Gastroesophageal sphincter (tissue), 3 donors: ENCODE measurements at regions not wholly inside any gene's neighbourhood (a gene's known extent, or its start where the extent isn't known, plus 50 kb on each side); places are given as distances from the start of the nearest gene placed in this dataset.

Experiments
- EP300 ChIP-seq: sonication (generic); formaldehyde crosslinking; IDR thresholded peaks from one replicate; pipeline ENCODE4 v1.6.1; 2017; ENCODE audit warnings: antibody characterized with exemption, mild to moderate bottlenecking
- POLR2A ChIP-seq, 2 donors: fragments of 450-650 bp; IDR thresholded peaks; one replicate each; pipeline ENCODE4 v1.6.1; 2017; ENCODE audit warnings: antibody characterized with exemption in 2 of 2, mild to moderate bottlenecking in 2 of 2, moderate library complexity in 1 of 2
- TF ChIP-seq, protein P1 (sequence below), 4 experiments: fragments of 200-600 bp in 2 of 4; fragments of 450-650 bp in 2 of 4; sonication (generic) in 1 of 4; IDR thresholded peaks; one replicate each; pipeline ENCODE4 v1.5.1; 2017 to 2019; ENCODE audit warnings: antibody characterized with exemption in 4 of 4, mild to moderate bottlenecking in 2 of 4, moderate library complexity in 2 of 4

DNA sequence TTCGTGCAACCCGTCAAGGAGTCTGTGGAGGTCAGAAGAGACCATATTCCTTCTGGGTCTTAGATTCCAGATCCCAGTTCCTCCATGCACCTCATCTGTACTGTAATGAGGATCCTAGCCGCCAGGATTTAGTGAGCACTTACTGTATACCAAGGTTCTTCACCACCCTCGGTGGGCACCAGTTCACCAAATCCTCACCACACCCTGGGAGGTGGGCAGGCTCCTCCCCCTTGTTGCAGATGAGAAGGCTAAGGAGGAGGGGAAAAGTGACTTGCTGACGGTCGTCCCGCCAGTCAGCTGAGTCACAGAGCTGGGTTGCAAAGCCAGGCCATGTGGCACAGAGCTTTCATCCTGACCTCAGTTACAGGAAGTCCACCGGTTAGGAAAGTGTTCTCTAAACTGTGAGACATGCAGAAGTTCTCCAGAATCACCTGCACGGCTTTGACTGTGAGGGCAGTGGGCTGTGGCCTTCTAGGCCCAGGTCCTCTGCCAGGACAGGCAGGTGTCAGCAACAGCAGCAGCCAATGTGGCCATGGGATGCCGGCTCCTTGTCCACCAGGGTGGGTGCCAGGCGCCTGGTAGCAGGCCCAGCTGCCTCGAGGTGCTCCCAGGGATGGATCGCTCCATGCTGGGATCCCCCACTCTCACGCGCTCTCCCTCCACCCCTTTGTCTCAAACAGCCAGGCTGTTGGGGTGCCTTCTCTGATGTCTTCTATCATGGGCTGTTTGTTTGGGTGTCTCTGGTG lies 240.3 kb upstream of the GSE1 start:
- TF ChIP-seq, protein P1, sequence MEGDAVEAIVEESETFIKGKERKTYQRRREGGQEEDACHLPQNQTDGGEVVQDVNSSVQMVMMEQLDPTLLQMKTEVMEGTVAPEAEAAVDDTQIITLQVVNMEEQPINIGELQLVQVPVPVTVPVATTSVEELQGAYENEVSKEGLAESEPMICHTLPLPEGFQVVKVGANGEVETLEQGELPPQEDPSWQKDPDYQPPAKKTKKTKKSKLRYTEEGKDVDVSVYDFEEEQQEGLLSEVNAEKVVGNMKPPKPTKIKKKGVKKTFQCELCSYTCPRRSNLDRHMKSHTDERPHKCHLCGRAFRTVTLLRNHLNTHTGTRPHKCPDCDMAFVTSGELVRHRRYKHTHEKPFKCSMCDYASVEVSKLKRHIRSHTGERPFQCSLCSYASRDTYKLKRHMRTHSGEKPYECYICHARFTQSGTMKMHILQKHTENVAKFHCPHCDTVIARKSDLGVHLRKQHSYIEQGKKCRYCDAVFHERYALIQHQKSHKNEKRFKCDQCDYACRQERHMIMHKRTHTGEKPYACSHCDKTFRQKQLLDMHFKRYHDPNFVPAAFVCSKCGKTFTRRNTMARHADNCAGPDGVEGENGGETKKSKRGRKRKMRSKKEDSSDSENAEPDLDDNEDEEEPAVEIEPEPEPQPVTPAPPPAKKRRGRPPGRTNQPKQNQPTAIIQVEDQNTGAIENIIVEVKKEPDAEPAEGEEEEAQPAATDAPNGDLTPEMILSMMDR (IDR thresholded peaks at IDR 0.05): no peak
- TF ChIP-seq EP300: no peak
- no peak for TF ChIP-seq POLR2A (IDR thresholded peaks at IDR 0.05)
